ENCODE measurements at regions not wholly inside any gene's neighbourhood (a gene's known extent, or its start where the extent isn't known, plus 50 kb on each side); places are given as distances from the start of the nearest gene placed in this dataset.

- Mint-ChIP-seq H3K9me3 (ENCODE audit: unreplicated experiment) (no peaks in the 10 kb centered on the region), H3K4me1 (ENCODE audit: low read depth, unreplicated experiment) (no peaks in the 10 kb centered on the region), H3K27ac (ENCODE audit: unreplicated experiment) (no peak overlapping the region), H3K4me3 (ENCODE audit: unreplicated experiment) (no peak overlapping the region), H3K27me3 (ENCODE audit: insufficient read depth, unreplicated experiment) (no peaks in the 10 kb centered on the region), H3K36me3 (ENCODE audit: insufficient read depth, unreplicated experiment) (no peaks in the 10 kb centered on the region)
- Histone ChIP-seq H3K4me1 (no peaks in the 10 kb centered on the region), H3K9me3 (no peaks in the 10 kb centered on the region), H3K4me3 (ENCODE audit: low read depth, low read length) (no peak overlapping the region), H3K36me3 (ENCODE audit: control insufficient read depth, insufficient read depth, low read length) (no peaks in the 10 kb centered on the region), H3K27me3 (replicated peaks; ENCODE audit: control insufficient read depth, insufficient read depth, low read length) (no peaks in the 10 kb centered on the region)
- CTCF ChIA-PET: no interaction called here
- no peak for TF ChIP-seq CTCF (IDR thresholded peaks at IDR 0.05; ENCODE audit: insufficient read depth in 1 of 2, low read depth in 1 of 2, low read length in 1 of 2, severe bottlenecking in 1 of 2, unreplicated experiment in 1 of 2)
- POLR2A ChIA-PET: no interaction called here
- BruUV-seq (replicated peaks): no TSS peak
- intact Hi-C loops (cut with micrococcal nuclease; ENCODE audit: unreplicated experiment): no loop called here
- no peak for DNase-seq
These were observed 218.3 kb downstream of the TUSC7 start for GRCh38 chr3:116927918-116928317.

DNA sequence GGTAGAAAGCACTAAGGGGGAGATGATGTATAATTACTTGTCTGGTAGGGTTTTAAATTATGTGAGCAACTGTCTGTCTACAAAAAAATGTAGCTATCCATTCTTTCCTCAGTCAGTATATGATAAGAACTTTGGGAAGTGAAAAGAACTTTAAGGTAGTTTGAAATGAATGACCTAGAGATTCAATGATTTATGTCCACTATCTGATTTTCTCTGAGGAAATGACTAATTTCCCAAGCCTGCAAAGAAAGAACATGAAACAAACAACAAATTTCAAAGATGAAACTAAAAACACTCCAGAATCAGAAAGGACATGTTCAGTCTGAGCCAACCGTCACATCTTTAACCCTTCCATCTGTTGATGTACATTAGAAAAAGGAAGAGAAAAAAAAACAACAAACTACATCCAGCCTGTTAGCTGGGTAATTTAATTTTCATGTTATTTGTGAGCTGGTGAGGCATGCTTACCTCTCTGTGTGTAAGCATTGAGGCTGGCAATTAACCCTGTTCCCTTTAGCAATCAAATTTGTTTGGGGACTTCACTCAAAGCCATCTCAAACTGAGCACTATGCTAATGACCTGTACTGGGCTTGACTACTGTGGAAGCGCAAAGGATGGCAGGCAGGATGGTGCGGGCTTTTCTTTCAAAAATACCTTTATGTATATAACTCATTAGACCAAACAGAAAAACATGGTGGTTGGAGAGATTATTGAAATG is 220.1 kb downstream of the TUSC7 start:
- H3K36me3 Mint-ChIP-seq (ENCODE audit: insufficient read depth, unreplicated experiment): no peaks in the 10 kb centered on the region
- no TSS peak for BruUV-seq (replicated peaks)
- CTCF ChIA-PET: no interaction called here
- H3K27ac Mint-ChIP-seq (ENCODE audit: unreplicated experiment): no peak overlapping the region
- TF ChIP-seq CTCF (IDR thresholded peaks at IDR 0.05; ENCODE audit: insufficient read depth in 1 of 2, low read depth in 1 of 2, low read length in 1 of 2, severe bottlenecking in 1 of 2, unreplicated experiment in 1 of 2): no peak
- no peak overlapping the region for H3K4me3 ChIP-seq (ENCODE audit: low read depth, low read length)
- no peaks in the 10 kb centered on the region for H3K27me3 ChIP-seq (replicated peaks; ENCODE audit: control insufficient read depth, insufficient read depth, low read length)
- intact Hi-C loops (cut with micrococcal nuclease; ENCODE audit: unreplicated experiment): no loop called here
- H3K9me3 Mint-ChIP-seq (ENCODE audit: unreplicated experiment): no peaks in the 10 kb centered on the region
- DNase-seq: no peak
- POLR2A ChIA-PET: no interaction called here
- H3K9me3 ChIP-seq: no peaks in the 10 kb centered on the region
- H3K4me1 ChIP-seq: no peaks in the 10 kb centered on the region
- H3K27me3 Mint-ChIP-seq (ENCODE audit: insufficient read depth, unreplicated experiment): peaks cover 5% of the 10 kb centered on the region
- H3K36me3 ChIP-seq (ENCODE audit: control insufficient read depth, insufficient read depth, low read length): no peaks in the 10 kb centered on the region
- H3K4me3 Mint-ChIP-seq (ENCODE audit: unreplicated experiment): no peak overlapping the region
- no peaks in the 10 kb centered on the region for H3K4me1 Mint-ChIP-seq (ENCODE audit: low read depth, unreplicated experiment)

DNA sequence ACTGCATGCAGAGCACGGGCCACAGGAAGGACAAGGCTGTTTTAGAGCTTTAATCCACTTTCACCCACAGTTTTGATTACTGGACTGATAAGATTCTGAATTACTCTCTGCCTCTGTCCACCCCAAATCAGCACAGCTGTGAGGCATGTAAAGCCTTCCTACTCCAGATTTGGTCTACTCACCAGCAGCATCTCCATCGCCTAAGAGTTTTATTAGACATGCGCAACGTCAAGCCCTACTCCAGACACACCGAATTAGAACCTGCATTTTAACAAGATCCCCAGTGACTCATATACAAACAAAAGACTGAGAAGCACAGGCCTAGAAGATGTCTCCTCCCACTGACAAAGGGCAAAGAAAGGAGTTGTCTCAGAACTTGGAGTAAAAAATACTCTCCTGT is 221.2 kb downstream of the TUSC7 start:
- intact Hi-C loops (cut with micrococcal nuclease; ENCODE audit: unreplicated experiment): no loop called here
- Mint-ChIP-seq H3K36me3 (ENCODE audit: insufficient read depth, unreplicated experiment) (no peaks in the 10 kb centered on the region), H3K9me3 (ENCODE audit: unreplicated experiment) (no peaks in the 10 kb centered on the region), H3K4me1 (ENCODE audit: low read depth, unreplicated experiment) (no peaks in the 10 kb centered on the region), H3K27ac (ENCODE audit: unreplicated experiment) (no peak overlapping the region), H3K27me3 (ENCODE audit: insufficient read depth, unreplicated experiment) (peaks cover 5% of the 10 kb centered on the region), H3K4me3 (ENCODE audit: unreplicated experiment) (no peak overlapping the region)
- CTCF ChIA-PET: no interaction called here
- no TSS peak for BruUV-seq (replicated peaks)
- no peak for DNase-seq
- H3K4me3 ChIP-seq (ENCODE audit: low read depth, low read length): no peak overlapping the region
- no peaks in the 10 kb centered on the region for H3K36me3 ChIP-seq (ENCODE audit: control insufficient read depth, insufficient read depth, low read length)
- no peaks in the 10 kb centered on the region for H3K27me3 ChIP-seq (replicated peaks; ENCODE audit: control insufficient read depth, insufficient read depth, low read length)
- POLR2A ChIA-PET: no interaction called here
- no peaks in the 10 kb centered on the region for H3K9me3 ChIP-seq
- no peaks in the 10 kb centered on the region for H3K4me1 ChIP-seq
- TF ChIP-seq CTCF (IDR thresholded peaks at IDR 0.05; ENCODE audit: insufficient read depth in 1 of 2, low read depth in 1 of 2, low read length in 1 of 2, severe bottlenecking in 1 of 2, unreplicated experiment in 1 of 2): no peak
